ENCODE measurements at regions not wholly inside any gene's neighbourhood (a gene's known extent, or its start where the extent isn't known, plus 50 kb on each side); places are given as distances from the start of the nearest gene placed in this dataset.

GRCh38 chr9:119009249-119009648 lies 360.0 kb downstream of the BRINP1 start:
- Mint-ChIP-seq H3K27ac (no peak overlapping the region), H3K4me3 (no peak overlapping the region), H3K9me3 (peaks cover 0 to 10% (median 1%) of the 10 kb centered on the region in 7 donors), H3K27me3 (peaks cover 0 to 10% (median 0%) of the 10 kb centered on the region in 3 donors), H3K4me1 (peaks cover 0 to 4% (median 3%) of the 10 kb centered on the region in 3 donors), H3K36me3 (no peaks in the 10 kb centered on the region)
- ATAC-seq (ENCODE audit: low read depth in 2 of 2) (no peak), DNase-seq (no peak)

- no peaks in the 10 kb centered on the region for H3K36me3 Mint-ChIP-seq
- no peak overlapping the region for H3K4me3 Mint-ChIP-seq
- H3K27ac Mint-ChIP-seq: no peak overlapping the region
- ATAC-seq (ENCODE audit: low read depth in 2 of 2) (no peak), DNase-seq (no peak)
- H3K9me3 Mint-ChIP-seq: peaks cover 0 to 5% (median 0%) of the 10 kb centered on the region in 7 donors
- H3K27me3 Mint-ChIP-seq: no peaks in the 10 kb centered on the region
- H3K4me1 Mint-ChIP-seq: no peaks in the 10 kb centered on the region
Observed at GRCh38 chr9:119020284-119020683, 349.0 kb downstream of the BRINP1 start.

- ATAC-seq (ENCODE audit: low read depth in 2 of 2) (no peak), DNase-seq (no peak)
- H3K27me3 Mint-ChIP-seq: no peaks in the 10 kb centered on the region
- no peak overlapping the region for H3K4me3 Mint-ChIP-seq
- peaks cover 0 to 5% (median 0%) of the 10 kb centered on the region in 7 donors for H3K9me3 Mint-ChIP-seq
- no peaks in the 10 kb centered on the region for H3K4me1 Mint-ChIP-seq
- H3K36me3 Mint-ChIP-seq: no peaks in the 10 kb centered on the region
- H3K27ac Mint-ChIP-seq: no peak overlapping the region
Observed at GRCh38 chr9:119020730-119021333, 348.4 kb downstream of the BRINP1 start.

GRCh38 chr9:119026120-119026519 lies 343.1 kb downstream of the BRINP1 start:
- no peaks in the 10 kb centered on the region for H3K27me3 Mint-ChIP-seq

GRCh38 chr9:119027901-119028699 lies 341.1 kb downstream of the BRINP1 start:
- ATAC-seq (ENCODE audit: low read depth in 2 of 2) (no peak), DNase-seq (no peak)
- no peaks in the 10 kb centered on the region for H3K36me3 Mint-ChIP-seq
- no peaks in the 10 kb centered on the region for H3K4me1 Mint-ChIP-seq
- H3K4me3 Mint-ChIP-seq: no peak overlapping the region
- peaks cover 2 to 14% (median 2%) of the 10 kb centered on the region in 7 donors for H3K9me3 Mint-ChIP-seq
- no peak overlapping the region for H3K27ac Mint-ChIP-seq
- H3K27me3 Mint-ChIP-seq: no peaks in the 10 kb centered on the region

More at GRCh38 chr9:119026120-119026519, 343.1 kb downstream of the BRINP1 start:
- ATAC-seq (ENCODE audit: low read depth in 2 of 2): no peak
- peaks cover 0 to 7% (median 0%) of the 10 kb centered on the region in 7 donors for H3K9me3 Mint-ChIP-seq
- H3K27ac Mint-ChIP-seq: no peak overlapping the region
- H3K4me3 Mint-ChIP-seq: no peak overlapping the region
- DNase-seq: no peak
- H3K36me3 Mint-ChIP-seq: no peaks in the 10 kb centered on the region
- H3K4me1 Mint-ChIP-seq: no peaks in the 10 kb centered on the region

- no peaks in the 10 kb centered on the region for H3K27me3 Mint-ChIP-seq
- no peak for ATAC-seq (ENCODE audit: low read depth in 2 of 2)
- no peak for DNase-seq
- no peaks in the 10 kb centered on the region for H3K36me3 Mint-ChIP-seq
- H3K9me3 Mint-ChIP-seq: peaks cover 2 to 17% (median 4%) of the 10 kb centered on the region in 7 donors
- H3K27ac Mint-ChIP-seq: no peak overlapping the region
- H3K4me1 Mint-ChIP-seq: no peaks in the 10 kb centered on the region
- H3K4me3 Mint-ChIP-seq: no peak overlapping the region
Observed at GRCh38 chr9:119029886-119030285, 339.3 kb downstream of the BRINP1 start.

GRCh38 chr9:119033596-119033995 lies 335.6 kb downstream of the BRINP1 start:
- Mint-ChIP-seq H3K27me3 (no peaks in the 10 kb centered on the region), H3K4me1 (no peaks in the 10 kb centered on the region), H3K36me3 (no peaks in the 10 kb centered on the region), H3K9me3 (peaks cover 2 to 13% (median 4%) of the 10 kb centered on the region in 7 donors), H3K27ac (no peak overlapping the region), H3K4me3 (no peak overlapping the region)
- ATAC-seq (ENCODE audit: low read depth in 2 of 2): no peak
- DNase-seq: no peak

GRCh38 chr9:119036969-119037368 lies 332.3 kb downstream of the BRINP1 start:
- DNase-seq: no peak
- no peaks in the 10 kb centered on the region for H3K36me3 Mint-ChIP-seq
- no peak overlapping the region for H3K27ac Mint-ChIP-seq
- no peaks in the 10 kb centered on the region for H3K4me1 Mint-ChIP-seq
- ATAC-seq (ENCODE audit: low read depth in 2 of 2): no peak
- no peaks in the 10 kb centered on the region for H3K27me3 Mint-ChIP-seq
- peaks cover 0 to 13% (median 4%) of the 10 kb centered on the region in 7 donors for H3K9me3 Mint-ChIP-seq
- H3K4me3 Mint-ChIP-seq: no peak overlapping the region

- peaks cover 0 to 8% (median 0%) of the 10 kb centered on the region in 3 donors for H3K27me3 Mint-ChIP-seq
- H3K4me1 Mint-ChIP-seq: no peaks in the 10 kb centered on the region
- peaks cover 0 to 5% (median 1%) of the 10 kb centered on the region in 7 donors for H3K9me3 Mint-ChIP-seq
- H3K36me3 Mint-ChIP-seq: no peaks in the 10 kb centered on the region
- no peak overlapping the region for H3K4me3 Mint-ChIP-seq
- ATAC-seq (ENCODE audit: low read depth in 2 of 2): no peak
- no peak for DNase-seq
- H3K27ac Mint-ChIP-seq: no peak overlapping the region
Observed at GRCh38 chr9:119043996-119044395, 325.2 kb downstream of the BRINP1 start.

- no peak overlapping the region for H3K4me3 Mint-ChIP-seq
- DNase-seq: no peak
- H3K27me3 Mint-ChIP-seq: peaks cover 0 to 8% (median 0%) of the 10 kb centered on the region in 3 donors
- no peak overlapping the region for H3K27ac Mint-ChIP-seq
- H3K4me1 Mint-ChIP-seq: no peaks in the 10 kb centered on the region
- H3K36me3 Mint-ChIP-seq: no peaks in the 10 kb centered on the region
- ATAC-seq (ENCODE audit: low read depth in 2 of 2): no peak
- H3K9me3 Mint-ChIP-seq: peaks cover 0 to 5% (median 1%) of the 10 kb centered on the region in 7 donors
Observed at GRCh38 chr9:119044806-119045205, 324.4 kb downstream of the BRINP1 start.

- peaks cover 0 to 8% (median 0%) of the 10 kb centered on the region in 3 donors for H3K27me3 Mint-ChIP-seq
- no peaks in the 10 kb centered on the region for H3K4me1 Mint-ChIP-seq
- H3K4me3 Mint-ChIP-seq: no peak overlapping the region
- H3K36me3 Mint-ChIP-seq: no peaks in the 10 kb centered on the region
- H3K27ac Mint-ChIP-seq: no peak overlapping the region
- DNase-seq (no peak), ATAC-seq (ENCODE audit: low read depth in 2 of 2) (no peak)
- peaks cover 0 to 9% (median 1%) of the 10 kb centered on the region in 7 donors for H3K9me3 Mint-ChIP-seq
Observed at GRCh38 chr9:119047513-119048307, 321.5 kb downstream of the BRINP1 start.

- Mint-ChIP-seq H3K27me3 (no peaks in the 10 kb centered on the region), H3K4me3 (no peak overlapping the region), H3K4me1 (no peaks in the 10 kb centered on the region), H3K9me3 (peaks cover 0 to 5% (median 0%) of the 10 kb centered on the region in 7 donors), H3K36me3 (no peaks in the 10 kb centered on the region), H3K27ac (no peak overlapping the region)
- no peak for DNase-seq
- no peak for ATAC-seq (ENCODE audit: low read depth in 2 of 2)
Observed at GRCh38 chr9:119050281-119050680, 319.0 kb downstream of the BRINP1 start.

- Mint-ChIP-seq H3K27me3 (no peaks in the 10 kb centered on the region), H3K4me1 (no peaks in the 10 kb centered on the region), H3K27ac (no peak overlapping the region), H3K4me3 (no peak overlapping the region), H3K9me3 (peaks cover 0 to 5% (median 0%) of the 10 kb centered on the region in 7 donors), H3K36me3 (no peaks in the 10 kb centered on the region)
- ATAC-seq (ENCODE audit: low read depth in 2 of 2): no peak
- DNase-seq: no peak
Observed at GRCh38 chr9:119052339-119053030, 316.8 kb downstream of the BRINP1 start.
